ENCODE measurements at regions not wholly inside any gene's neighbourhood (a gene's known extent, or its start where the extent isn't known, plus 50 kb on each side); places are given as distances from the start of the nearest gene placed in this dataset.

GRCh38 chr1:70490153-70490552 lies 79.1 kb downstream of the CTH start:
- no peak for DNase-seq (ENCODE audit: low read depth)
- H3K4me3 ChIP-seq (ENCODE audit: control insufficient read depth, low read depth, low read length) = no peak overlapping the region
- TF ChIP-seq, protein P1, sequence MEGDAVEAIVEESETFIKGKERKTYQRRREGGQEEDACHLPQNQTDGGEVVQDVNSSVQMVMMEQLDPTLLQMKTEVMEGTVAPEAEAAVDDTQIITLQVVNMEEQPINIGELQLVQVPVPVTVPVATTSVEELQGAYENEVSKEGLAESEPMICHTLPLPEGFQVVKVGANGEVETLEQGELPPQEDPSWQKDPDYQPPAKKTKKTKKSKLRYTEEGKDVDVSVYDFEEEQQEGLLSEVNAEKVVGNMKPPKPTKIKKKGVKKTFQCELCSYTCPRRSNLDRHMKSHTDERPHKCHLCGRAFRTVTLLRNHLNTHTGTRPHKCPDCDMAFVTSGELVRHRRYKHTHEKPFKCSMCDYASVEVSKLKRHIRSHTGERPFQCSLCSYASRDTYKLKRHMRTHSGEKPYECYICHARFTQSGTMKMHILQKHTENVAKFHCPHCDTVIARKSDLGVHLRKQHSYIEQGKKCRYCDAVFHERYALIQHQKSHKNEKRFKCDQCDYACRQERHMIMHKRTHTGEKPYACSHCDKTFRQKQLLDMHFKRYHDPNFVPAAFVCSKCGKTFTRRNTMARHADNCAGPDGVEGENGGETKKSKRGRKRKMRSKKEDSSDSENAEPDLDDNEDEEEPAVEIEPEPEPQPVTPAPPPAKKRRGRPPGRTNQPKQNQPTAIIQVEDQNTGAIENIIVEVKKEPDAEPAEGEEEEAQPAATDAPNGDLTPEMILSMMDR (IDR thresholded peaks at IDR 0.05; ENCODE audit: control insufficient read depth, insufficient read depth, low read depth, low read length, missing control alignments) = no peak

DNA sequence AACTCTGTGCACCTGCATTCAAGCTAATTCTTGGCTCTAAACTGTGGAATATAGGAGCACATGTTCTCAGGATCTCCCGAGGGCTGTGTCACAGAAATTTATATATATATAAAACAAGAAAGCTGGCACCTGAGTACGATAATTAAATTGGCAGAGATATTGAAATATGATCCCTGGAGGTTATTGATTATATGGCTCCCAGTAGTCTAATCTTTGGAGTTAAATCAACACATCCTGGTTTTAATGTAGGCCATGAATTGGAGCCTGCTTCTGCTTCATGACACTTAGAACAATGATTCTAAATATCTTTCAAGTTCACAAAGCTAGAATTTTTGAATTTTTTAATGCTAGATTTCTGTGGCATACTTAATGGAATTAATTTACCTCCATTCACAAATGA lies 84.3 kb downstream of the CTH start:
- no peak for DNase-seq (ENCODE audit: low read depth)
- TF ChIP-seq, protein P1 (IDR thresholded peaks at IDR 0.05; ENCODE audit: control insufficient read depth, insufficient read depth, low read depth, low read length, missing control alignments) = no peak
- H3K4me3 ChIP-seq (ENCODE audit: control insufficient read depth, low read depth, low read length) = no peak overlapping the region

GRCh38 chr1:70496181-70496580 lies 85.1 kb downstream of the CTH start:
- H3K4me3 ChIP-seq (ENCODE audit: control insufficient read depth, low read depth, low read length) = no peak overlapping the region
- TF ChIP-seq, protein P1 (IDR thresholded peaks at IDR 0.05; ENCODE audit: control insufficient read depth, insufficient read depth, low read depth, low read length, missing control alignments) = no peak
- no peak for DNase-seq (ENCODE audit: low read depth)

DNA sequence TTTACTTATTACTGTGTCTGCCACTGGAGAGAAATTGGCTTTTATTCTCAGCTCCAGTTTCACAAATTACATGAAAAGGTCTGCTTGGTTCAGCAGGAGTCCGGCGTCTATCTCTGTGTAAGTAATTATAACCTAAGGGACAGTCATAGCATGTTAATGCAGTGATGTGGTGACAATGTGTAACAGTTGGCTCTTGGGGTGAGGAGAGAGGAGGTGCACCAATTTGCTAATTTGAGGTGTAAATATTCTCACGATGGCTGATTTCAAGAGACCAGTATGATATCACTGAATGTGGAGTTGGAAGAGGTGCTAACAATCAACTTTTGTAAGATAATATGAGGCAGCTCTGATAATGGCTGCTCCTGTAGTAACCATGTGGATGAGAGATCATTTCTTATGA lies 86.1 kb downstream of the CTH start:
- DNase-seq (ENCODE audit: low read depth) = no peak
- TF ChIP-seq, protein P1 (IDR thresholded peaks at IDR 0.05; ENCODE audit: control insufficient read depth, insufficient read depth, low read depth, low read length, missing control alignments) = no peak
- H3K4me3 ChIP-seq (ENCODE audit: control insufficient read depth, low read depth, low read length) = no peak overlapping the region

DNA sequence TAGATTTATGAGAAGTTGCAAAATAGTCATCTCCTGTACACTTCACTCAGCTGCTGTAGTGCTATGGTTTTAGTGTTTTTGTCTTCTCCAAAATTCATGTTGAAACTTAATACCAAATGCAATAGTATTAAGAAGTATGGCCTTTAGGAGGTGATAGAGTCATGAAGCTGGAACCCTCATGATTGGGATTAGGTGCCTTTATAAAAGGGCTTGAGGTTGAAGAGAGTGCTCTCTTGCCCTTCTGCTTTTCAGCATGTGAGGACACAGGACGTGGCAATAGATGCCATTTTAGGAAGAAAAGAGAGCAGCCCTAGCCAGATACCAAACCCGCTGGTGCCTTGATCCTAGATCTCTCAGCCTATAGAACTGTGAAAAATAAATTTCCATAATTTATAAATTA lies 87.6 kb downstream of the CTH start:
- no peak overlapping the region for H3K4me3 ChIP-seq (ENCODE audit: control insufficient read depth, low read depth, low read length)
- TF ChIP-seq, protein P1 (IDR thresholded peaks at IDR 0.05; ENCODE audit: control insufficient read depth, insufficient read depth, low read depth, low read length, missing control alignments) = no peak
- DNase-seq (ENCODE audit: low read depth) = no peak

DNA sequence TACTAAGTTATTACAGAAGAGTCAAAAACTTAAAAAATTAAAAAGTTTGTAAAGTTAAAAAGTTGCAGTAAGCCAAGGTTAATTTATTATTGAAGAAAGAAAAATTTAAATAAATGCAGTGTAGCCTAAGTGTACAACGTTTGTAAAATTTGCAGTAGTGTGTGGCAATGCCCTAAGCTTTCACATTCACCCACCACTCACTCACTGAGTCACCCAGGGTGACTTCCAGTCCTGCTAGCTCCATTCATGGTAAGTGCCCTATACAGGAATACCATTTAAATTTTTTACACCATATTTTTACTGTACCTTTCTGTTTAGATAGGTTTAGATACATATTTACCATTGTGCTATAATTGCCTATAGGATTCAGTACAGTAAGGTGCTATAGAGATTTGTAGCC lies 88.6 kb downstream of the CTH start:
- TF ChIP-seq, protein P1 (IDR thresholded peaks at IDR 0.05; ENCODE audit: control insufficient read depth, insufficient read depth, low read depth, low read length, missing control alignments) = no peak
- DNase-seq (ENCODE audit: low read depth) = no peak
- no peak overlapping the region for H3K4me3 ChIP-seq (ENCODE audit: control insufficient read depth, low read depth, low read length)

GRCh38 chr1:70503358-70503757 lies 92.3 kb downstream of the CTH start:
- no peak overlapping the region for H3K4me3 ChIP-seq (ENCODE audit: control insufficient read depth, low read depth, low read length)
- TF ChIP-seq, protein P1 (IDR thresholded peaks at IDR 0.05; ENCODE audit: control insufficient read depth, insufficient read depth, low read depth, low read length, missing control alignments) = no peak
- no peak for DNase-seq (ENCODE audit: low read depth)
